ENCODE measurements at regions not wholly inside any gene's neighbourhood (a gene's known extent, or its start where the extent isn't known, plus 50 kb on each side); places are given as distances from the start of the nearest gene placed in this dataset.

DNA sequence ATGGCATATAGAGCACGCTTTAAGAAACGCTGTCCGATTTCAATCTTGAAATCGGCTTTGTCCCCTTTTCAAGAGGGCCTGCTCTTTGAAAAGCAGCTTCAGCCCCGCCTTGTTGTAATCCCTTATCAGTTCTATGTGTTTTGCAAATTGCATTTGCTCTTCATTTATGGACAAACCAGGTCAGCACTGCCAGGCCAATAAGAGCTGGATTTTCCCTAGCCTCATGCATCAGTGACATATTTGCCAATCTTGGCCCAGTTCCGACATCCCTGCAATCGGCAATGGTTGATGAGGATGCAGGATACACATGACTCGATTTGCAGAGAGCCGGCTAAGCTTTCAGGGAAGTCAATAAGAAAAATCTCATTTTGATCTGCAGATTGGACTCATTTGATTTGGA, 529.1 kb upstream of the CLINT1 start:
- no peak for TF ChIP-seq POLR2A (IDR thresholded peaks at IDR 0.05)
- TF ChIP-seq, protein P1, sequence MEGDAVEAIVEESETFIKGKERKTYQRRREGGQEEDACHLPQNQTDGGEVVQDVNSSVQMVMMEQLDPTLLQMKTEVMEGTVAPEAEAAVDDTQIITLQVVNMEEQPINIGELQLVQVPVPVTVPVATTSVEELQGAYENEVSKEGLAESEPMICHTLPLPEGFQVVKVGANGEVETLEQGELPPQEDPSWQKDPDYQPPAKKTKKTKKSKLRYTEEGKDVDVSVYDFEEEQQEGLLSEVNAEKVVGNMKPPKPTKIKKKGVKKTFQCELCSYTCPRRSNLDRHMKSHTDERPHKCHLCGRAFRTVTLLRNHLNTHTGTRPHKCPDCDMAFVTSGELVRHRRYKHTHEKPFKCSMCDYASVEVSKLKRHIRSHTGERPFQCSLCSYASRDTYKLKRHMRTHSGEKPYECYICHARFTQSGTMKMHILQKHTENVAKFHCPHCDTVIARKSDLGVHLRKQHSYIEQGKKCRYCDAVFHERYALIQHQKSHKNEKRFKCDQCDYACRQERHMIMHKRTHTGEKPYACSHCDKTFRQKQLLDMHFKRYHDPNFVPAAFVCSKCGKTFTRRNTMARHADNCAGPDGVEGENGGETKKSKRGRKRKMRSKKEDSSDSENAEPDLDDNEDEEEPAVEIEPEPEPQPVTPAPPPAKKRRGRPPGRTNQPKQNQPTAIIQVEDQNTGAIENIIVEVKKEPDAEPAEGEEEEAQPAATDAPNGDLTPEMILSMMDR (IDR thresholded peaks at IDR 0.05), result no peak

All from lower leg skin (tissue), 3 donors.